BLaER1 treated with 17β-estradiol and CSF1 and Interleukin-3, amounts not matched to agents 10 nM and 100 nM (cell line): ENCODE measurements at regions not wholly inside any gene's neighbourhood (a gene's known extent, or its start where the extent isn't known, plus 50 kb on each side); places are given as distances from the start of the nearest gene placed in this dataset.

ENCODE experiments used
- H3K27ac ChIP-seq, 11 experiments: shearing (Covaris generic); formaldehyde crosslinking; 2 replicates each; pipeline ENCODE4 v1.8.1; 2022
- H3K27me3 ChIP-seq, 11 experiments: shearing (Covaris generic); formaldehyde crosslinking; 2 replicates each; pipeline ENCODE4 v1.8.1; 2022
- H3K36me3 ChIP-seq, 11 experiments: shearing (Covaris generic); formaldehyde crosslinking; 2 replicates each; pipeline ENCODE4 v1.8.1; 2022
- H3K4me1 ChIP-seq, 10 experiments: shearing (Covaris generic); formaldehyde crosslinking; 2 replicates each; pipeline ENCODE4 v1.8.1; 2022
- H3K4me2 ChIP-seq, 11 experiments: shearing (Covaris generic); formaldehyde crosslinking; 2 replicates each; pipeline ENCODE4 v1.8.1; 2022
- H3K4me3 ChIP-seq, 10 experiments: shearing (Covaris generic); formaldehyde crosslinking; 2 replicates each; pipeline ENCODE4 v1.8.1; 2022
- H3K9ac ChIP-seq, 11 experiments: shearing (Covaris generic); formaldehyde crosslinking; 2 replicates each; pipeline ENCODE4 v1.8.1; 2022
- H3K9me3 ChIP-seq, 11 experiments: shearing (Covaris generic); formaldehyde crosslinking; replicated peaks in 1 of 11; 2 replicates each; pipeline ENCODE4 v1.8.1; 2022
- H4K20me1 ChIP-seq, 11 experiments: shearing (Covaris generic); formaldehyde crosslinking; 2 replicates each; pipeline ENCODE4 v1.8.1; 2022
- Cebpa-rat ChIP-seq, 11 experiments: shearing (Covaris generic); IDR thresholded peaks; 2 replicates each; pipeline ENCODE4 v1.8.1; 2022

- Histone ChIP-seq H4K20me1 (no peaks in the 10 kb centered on the region), H3K4me2 (no peak overlapping the region), H3K27me3 (no peaks in the 10 kb centered on the region), H3K9ac (no peak overlapping the region), H3K4me1 (no peaks in the 10 kb centered on the region), H3K36me3 (no peaks in the 10 kb centered on the region), H3K9me3 (peaks cover 27 to 36% (median 33%) of the 10 kb centered on the region in 11 experiments), H3K27ac (no peak overlapping the region), H3K4me3 (no peak overlapping the region)
- TF ChIP-seq Cebpa-rat (IDR thresholded peaks at IDR 0.05) = no peak
Measured at GRCh38 chr1:38275960-38276359, 229.4 kb upstream of the POU3F1 start.

DNA sequence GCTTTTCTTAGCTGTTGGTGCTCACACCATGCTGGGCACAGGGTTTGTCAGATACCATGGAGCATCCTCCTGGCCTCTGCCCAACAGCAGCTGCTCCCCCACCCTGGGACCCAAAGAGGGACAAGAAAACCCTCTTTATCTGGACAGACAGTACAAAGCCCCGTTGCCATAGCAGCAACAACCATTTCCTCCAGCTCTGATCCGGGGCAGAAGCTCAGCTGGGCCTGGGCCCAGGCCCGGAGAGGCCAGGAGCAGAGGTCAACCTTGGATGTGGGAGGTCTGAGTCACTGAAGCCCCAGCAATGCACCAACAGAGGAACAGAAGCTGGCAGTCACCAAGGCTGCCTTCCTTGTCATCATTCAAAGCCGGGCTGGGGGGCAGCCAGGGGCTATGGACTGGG is 228.4 kb upstream of the POU3F1 start:
- Histone ChIP-seq H3K4me2 (no peak overlapping the region), H4K20me1 (no peaks in the 10 kb centered on the region), H3K27me3 (no peaks in the 10 kb centered on the region), H3K9me3 (peaks cover 27 to 32% (median 30%) of the 10 kb centered on the region in 11 experiments), H3K27ac (no peak overlapping the region), H3K4me1 (no peaks in the 10 kb centered on the region), H3K9ac (no peak overlapping the region), H3K36me3 (no peaks in the 10 kb centered on the region), H3K4me3 (no peak overlapping the region)
- TF ChIP-seq Cebpa-rat (IDR thresholded peaks at IDR 0.05) = no peak

DNA sequence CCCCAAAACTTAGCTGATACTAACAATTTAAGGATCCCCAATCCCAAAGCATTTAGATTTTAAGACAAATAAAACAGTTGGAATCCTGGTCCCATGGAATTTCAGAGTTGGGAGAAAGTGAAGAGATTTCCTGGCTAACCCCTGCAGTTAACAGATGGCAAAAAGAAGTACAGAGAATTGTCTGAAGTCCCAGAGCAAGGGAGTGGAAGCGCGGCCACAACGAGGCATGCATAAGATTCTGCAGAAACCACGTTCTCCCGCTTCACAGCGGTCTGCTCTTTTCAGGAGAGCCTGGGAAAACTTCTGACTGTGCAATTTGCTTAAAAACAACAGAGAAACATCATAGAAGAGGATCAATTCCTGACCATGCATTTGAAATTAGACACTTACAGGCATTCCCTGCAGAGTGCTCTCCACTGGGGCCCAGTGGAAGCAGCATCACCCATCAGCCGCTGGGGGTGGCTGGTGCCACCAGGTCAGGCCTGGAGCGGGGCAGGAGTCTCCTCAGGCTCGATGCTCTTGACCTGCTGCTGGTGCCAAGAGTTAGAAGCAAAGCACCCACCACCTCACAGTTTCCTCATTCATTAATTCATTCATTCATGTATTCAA is 226.7 kb upstream of the POU3F1 start:
- no peak overlapping the region for H3K4me3 ChIP-seq
- H3K9me3 ChIP-seq = peaks cover 12 to 15% (median 13%) of the 10 kb centered on the region in 11 experiments
- no peak overlapping the region for H3K9ac ChIP-seq
- no peak overlapping the region for H3K27ac ChIP-seq
- H3K4me1 ChIP-seq = no peaks in the 10 kb centered on the region
- no peak overlapping the region for H3K4me2 ChIP-seq
- no peaks in the 10 kb centered on the region for H4K20me1 ChIP-seq
- no peak for TF ChIP-seq Cebpa-rat (IDR thresholded peaks at IDR 0.05)
- H3K27me3 ChIP-seq = no peaks in the 10 kb centered on the region
- no peaks in the 10 kb centered on the region for H3K36me3 ChIP-seq

GRCh38 chr1:38272515-38272914 is 225.9 kb upstream of the POU3F1 start:
- no peak overlapping the region for H3K27ac ChIP-seq
- H3K4me3 ChIP-seq = no peak overlapping the region
- H3K9me3 ChIP-seq = peaks cover 4 to 9% (median 6%) of the 10 kb centered on the region in 11 experiments; a peak in 13 of 22 replicates
- no peaks in the 10 kb centered on the region for H3K36me3 ChIP-seq
- no peaks in the 10 kb centered on the region for H3K4me1 ChIP-seq
- no peak overlapping the region for H3K4me2 ChIP-seq
- no peaks in the 10 kb centered on the region for H3K27me3 ChIP-seq
- no peak overlapping the region for H3K9ac ChIP-seq
- no peak for TF ChIP-seq Cebpa-rat (IDR thresholded peaks at IDR 0.05)
- no peaks in the 10 kb centered on the region for H4K20me1 ChIP-seq

DNA sequence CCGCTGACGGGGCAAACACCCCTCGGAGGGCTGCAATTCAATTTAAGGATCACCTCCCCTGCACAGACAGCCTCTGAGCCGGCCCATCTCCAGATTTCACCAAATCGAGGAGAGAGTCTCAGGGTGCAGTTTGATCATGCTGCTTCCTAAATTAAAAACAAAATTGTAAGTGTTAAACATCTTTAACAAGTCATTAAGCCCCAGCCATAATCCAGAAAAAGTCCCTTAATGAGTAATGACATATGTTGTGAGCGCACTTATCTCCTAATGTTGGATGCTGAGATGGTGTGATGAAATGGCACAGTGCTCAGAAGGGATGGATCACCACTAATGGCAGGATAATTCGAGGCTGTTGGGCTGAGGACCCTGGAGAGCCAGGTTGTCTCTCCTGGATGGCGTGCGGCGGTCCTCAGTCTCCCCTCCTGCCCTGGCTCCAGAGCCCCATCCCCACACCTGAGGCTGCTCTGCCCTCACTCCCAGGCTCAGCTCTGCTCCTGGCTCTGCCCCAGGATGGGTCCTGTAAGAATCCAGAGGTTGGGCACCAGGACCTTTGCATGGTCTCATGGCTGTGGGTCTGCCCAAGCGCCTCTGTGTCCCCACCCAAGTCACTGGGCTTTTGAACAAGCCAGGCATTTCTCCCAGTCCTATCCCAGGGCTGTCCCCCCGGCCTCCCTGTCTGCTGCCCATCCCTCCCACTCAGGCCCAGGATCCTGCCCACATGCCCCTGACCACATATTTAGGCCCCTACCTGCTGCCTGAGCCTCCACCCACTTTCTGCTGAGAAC is 224.4 kb upstream of the POU3F1 start:
- no peak for TF ChIP-seq Cebpa-rat (IDR thresholded peaks at IDR 0.05)
- no peak overlapping the region for H3K4me2 ChIP-seq
- no peaks in the 10 kb centered on the region for H3K27me3 ChIP-seq

DNA sequence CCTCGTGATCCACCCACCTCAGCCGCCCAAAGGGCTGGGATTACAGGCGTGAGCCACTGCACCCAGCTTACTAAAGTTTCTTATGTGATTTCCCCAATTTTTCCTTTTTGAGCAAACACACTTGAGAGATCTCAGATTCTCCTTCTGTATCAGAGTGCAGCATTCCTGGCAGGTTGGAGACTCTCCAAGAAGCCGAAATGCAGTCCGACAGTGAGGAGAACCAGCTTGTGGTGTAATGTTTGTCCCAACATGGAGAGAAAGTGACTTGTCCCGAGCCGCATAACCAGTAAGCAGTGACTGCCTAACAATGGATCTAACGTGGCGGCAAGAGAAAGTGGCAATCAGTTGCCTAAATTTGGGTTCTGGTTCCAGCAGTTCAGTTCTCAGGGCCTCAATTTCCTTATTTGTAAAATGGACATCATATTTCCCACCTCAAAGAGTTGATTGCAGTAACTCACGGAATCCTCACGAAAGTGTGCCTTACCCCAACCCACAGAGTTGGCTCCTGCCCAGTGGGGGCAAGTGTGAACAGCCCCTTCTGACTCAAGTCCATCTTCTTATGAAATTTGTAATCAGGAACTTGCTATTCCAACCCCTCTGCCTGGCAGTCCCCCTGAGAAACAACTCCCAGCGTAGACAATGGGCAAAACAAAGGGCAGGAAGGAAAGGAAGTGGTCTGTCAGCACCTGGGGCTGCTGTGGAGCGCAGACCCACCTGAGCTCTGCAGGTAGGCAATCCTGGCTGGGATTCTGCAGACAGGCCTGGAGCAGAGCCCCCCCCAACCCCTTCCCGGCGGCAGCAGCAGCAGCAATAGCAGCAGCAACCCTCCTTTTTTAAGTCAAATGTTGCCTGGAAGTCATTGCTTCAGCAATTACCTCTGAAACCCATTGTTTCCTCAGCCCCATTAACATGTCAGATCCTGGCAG is 223.6 kb upstream of the POU3F1 start:
- H3K27me3 ChIP-seq = no peaks in the 10 kb centered on the region
- no peak overlapping the region for H3K27ac ChIP-seq
- no peak overlapping the region for H3K4me2 ChIP-seq
- no peak for TF ChIP-seq Cebpa-rat (IDR thresholded peaks at IDR 0.05)
- H4K20me1 ChIP-seq = no peaks in the 10 kb centered on the region
- H3K4me1 ChIP-seq = no peaks in the 10 kb centered on the region
- H3K9ac ChIP-seq = no peak overlapping the region
- no peaks in the 10 kb centered on the region for H3K9me3 ChIP-seq
- H3K4me3 ChIP-seq = no peak overlapping the region
- no peaks in the 10 kb centered on the region for H3K36me3 ChIP-seq

More for the DNA sequence above, 224.4 kb upstream of the POU3F1 start:
- H3K9ac ChIP-seq = no peak overlapping the region
- no peaks in the 10 kb centered on the region for H3K9me3 ChIP-seq
- no peaks in the 10 kb centered on the region for H3K36me3 ChIP-seq
- no peaks in the 10 kb centered on the region for H4K20me1 ChIP-seq
- H3K4me3 ChIP-seq = no peak overlapping the region
- H3K27ac ChIP-seq = no peak overlapping the region
- no peaks in the 10 kb centered on the region for H3K4me1 ChIP-seq

DNA sequence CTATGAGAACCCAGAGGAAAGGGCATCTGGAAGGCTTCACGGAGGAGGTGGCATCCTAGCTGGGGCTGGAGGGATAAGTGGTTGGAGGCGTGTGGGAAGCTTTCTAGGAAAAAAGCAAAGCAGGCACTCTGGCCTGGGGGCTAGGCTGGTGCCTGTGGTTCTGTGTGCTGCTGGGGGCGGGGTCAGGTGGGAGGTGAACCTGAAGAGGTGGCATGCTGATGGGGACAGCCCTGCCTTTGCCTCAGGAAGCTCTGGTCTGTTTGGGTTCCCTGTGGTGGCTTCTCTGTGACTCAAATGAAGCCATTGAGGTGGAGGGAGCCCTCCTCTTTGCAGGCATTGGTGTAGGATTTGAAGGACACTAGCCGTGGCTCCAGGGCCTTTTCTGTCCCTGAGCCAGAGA is 221.6 kb upstream of the POU3F1 start:
- Histone ChIP-seq H3K27ac (no peak overlapping the region), H3K9ac (no peak overlapping the region)
- TF ChIP-seq Cebpa-rat (IDR thresholded peaks at IDR 0.05) = no peak

DNA sequence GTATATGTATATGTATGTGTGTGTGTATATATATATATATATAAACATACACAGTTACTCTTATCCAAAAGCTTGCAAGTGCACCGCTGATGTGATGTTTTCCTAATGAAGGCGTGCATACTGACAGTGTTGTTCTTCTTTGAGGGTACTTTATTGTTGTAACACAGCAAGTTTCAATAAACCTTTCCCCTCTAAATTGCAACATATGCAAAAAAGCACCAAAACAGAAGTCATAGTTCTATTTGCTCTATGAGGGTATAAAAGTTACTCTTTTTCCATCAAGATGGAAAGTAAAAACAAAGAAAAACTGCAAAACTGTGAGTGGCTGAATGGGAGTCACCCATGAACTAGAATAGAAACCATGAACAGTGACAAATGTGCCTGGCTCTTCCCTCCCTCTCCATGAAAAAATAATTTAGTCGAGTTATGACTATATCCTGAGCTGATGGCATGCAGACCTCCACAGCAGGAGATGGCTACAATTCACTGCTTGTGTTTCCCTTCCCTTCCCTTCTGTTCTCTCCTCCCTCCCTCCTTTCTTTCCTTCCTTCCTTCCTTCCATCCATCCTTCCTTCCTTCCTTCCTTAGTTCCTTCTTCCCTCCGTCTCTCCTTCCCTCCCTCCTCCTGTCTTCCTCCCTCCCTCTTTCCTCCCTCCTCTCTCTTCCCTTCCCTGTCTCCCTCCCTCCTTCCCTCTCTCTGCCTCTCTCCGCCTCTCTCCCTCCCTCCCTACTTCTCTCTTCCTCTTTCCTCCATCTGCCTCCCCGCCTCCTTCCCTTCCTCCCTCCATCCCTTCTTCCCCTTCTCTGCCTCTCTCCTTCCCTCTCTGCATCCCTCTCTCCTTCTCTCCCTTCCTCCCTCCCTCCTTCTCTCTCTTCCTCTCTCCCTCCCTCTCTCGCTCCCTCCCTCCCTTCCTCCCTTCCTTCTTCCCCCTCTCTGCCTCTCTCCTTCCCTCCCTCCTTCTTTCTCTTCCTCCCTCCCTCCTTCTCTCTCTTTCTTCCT is 220.7 kb upstream of the POU3F1 start:
- H3K36me3 ChIP-seq = no peaks in the 10 kb centered on the region
- H3K4me2 ChIP-seq = no peak overlapping the region
- H3K9me3 ChIP-seq = no peaks in the 10 kb centered on the region
- no peaks in the 10 kb centered on the region for H3K27me3 ChIP-seq
- H4K20me1 ChIP-seq = no peaks in the 10 kb centered on the region
- peaks cover 0 to 9% (median 0%) of the 10 kb centered on the region in 10 experiments; a peak in 1 of 20 replicates for H3K4me1 ChIP-seq
- no peak overlapping the region for H3K4me3 ChIP-seq
- no peak overlapping the region for H3K9ac ChIP-seq
- no peak overlapping the region for H3K27ac ChIP-seq
- TF ChIP-seq Cebpa-rat (IDR thresholded peaks at IDR 0.05) = no peak

More for the DNA sequence above, 221.6 kb upstream of the POU3F1 start:
- no peaks in the 10 kb centered on the region for H3K36me3 ChIP-seq
- no peaks in the 10 kb centered on the region for H3K9me3 ChIP-seq
- H3K27me3 ChIP-seq = no peaks in the 10 kb centered on the region
- H4K20me1 ChIP-seq = no peaks in the 10 kb centered on the region
- H3K4me3 ChIP-seq = no peak overlapping the region
- no peak overlapping the region for H3K4me2 ChIP-seq
- peaks cover 0 to 9% (median 0%) of the 10 kb centered on the region in 10 experiments; a peak in 1 of 20 replicates for H3K4me1 ChIP-seq
